Osteocyte (in vitro differentiated cells): ENCODE measurements at regions not wholly inside any gene's neighbourhood (a gene's known extent, or its start where the extent isn't known, plus 50 kb on each side); places are given as distances from the start of the nearest gene placed in this dataset.

ENCODE experiments used
- DNase-seq: peaks from one replicate; pipeline ENCODE4 v3.0.0; 2021; ENCODE audit warnings: mixed read lengths; ENCODE audit not compliant: unreplicated experiment; ENCODE audit errors: extremely low spot score
- H3K27ac Mint-ChIP-seq: one replicate; pipeline ENCODE4 v1.8.0; 2021; ENCODE audit warnings: mild to moderate bottlenecking, mixed read lengths; ENCODE audit not compliant: unreplicated experiment
- H3K27me3 Mint-ChIP-seq: one replicate; pipeline ENCODE4 v1.8.0; 2021; ENCODE audit warnings: mixed read lengths; ENCODE audit not compliant: unreplicated experiment
- H3K36me3 Mint-ChIP-seq: one replicate; pipeline ENCODE4 v1.8.0; 2021; ENCODE audit warnings: mixed read lengths; ENCODE audit not compliant: unreplicated experiment
- H3K4me1 Mint-ChIP-seq: one replicate; pipeline ENCODE4 v1.8.0; 2021; ENCODE audit warnings: mixed read lengths; ENCODE audit not compliant: unreplicated experiment
- H3K4me3 Mint-ChIP-seq: one replicate; pipeline ENCODE4 v1.8.0; 2021; ENCODE audit warnings: mild to moderate bottlenecking, moderate library complexity, mixed read lengths; ENCODE audit not compliant: unreplicated experiment
- H3K9me3 Mint-ChIP-seq: one replicate; pipeline ENCODE4 v1.8.0; 2021; ENCODE audit warnings: mixed read lengths; ENCODE audit not compliant: unreplicated experiment
- CTCF ChIP-seq: fragments of 200-600 bp; sonication (generic); IDR thresholded peaks from 2 replicates; pipeline ENCODE4 v1.5.0; 2021; ENCODE audit warnings: antibody characterized with exemption, mild to moderate bottlenecking, moderate library complexity

- Mint-ChIP-seq H3K27ac (no peak overlapping the region), H3K27me3 (no peaks in the 10 kb centered on the region), H3K36me3 (no peaks in the 10 kb centered on the region), H3K4me1 (no peaks in the 10 kb centered on the region), H3K9me3 (peaks cover 3% of the 10 kb centered on the region), H3K4me3 (no peak overlapping the region)
- TF ChIP-seq CTCF, result no peak
- no peak for DNase-seq
Measured at GRCh38 chr14:42555365-42555764, 948.7 kb downstream of the LRFN5 start.

- no peak for DNase-seq
- no peaks in the 10 kb centered on the region for H3K4me1 Mint-ChIP-seq
- TF ChIP-seq CTCF, result no peak
- peaks cover 4% of the 10 kb centered on the region for H3K9me3 Mint-ChIP-seq
- H3K27ac Mint-ChIP-seq, result no peak overlapping the region
- no peak overlapping the region for H3K4me3 Mint-ChIP-seq
- no peaks in the 10 kb centered on the region for H3K27me3 Mint-ChIP-seq
- no peaks in the 10 kb centered on the region for H3K36me3 Mint-ChIP-seq
Measured at GRCh38 chr14:42554091-42554490, 947.4 kb downstream of the LRFN5 start.

- H3K27me3 Mint-ChIP-seq, result peaks cover 3% of the 10 kb centered on the region
- TF ChIP-seq CTCF, result no peak
- no peaks in the 10 kb centered on the region for H3K4me1 Mint-ChIP-seq
- peaks cover 6% of the 10 kb centered on the region for H3K9me3 Mint-ChIP-seq
- no peak overlapping the region for H3K27ac Mint-ChIP-seq
- no peak for DNase-seq
- H3K4me3 Mint-ChIP-seq, result no peak overlapping the region
- H3K36me3 Mint-ChIP-seq, result no peaks in the 10 kb centered on the region
Measured at GRCh38 chr14:42550310-42550709, 943.6 kb downstream of the LRFN5 start.

- Mint-ChIP-seq H3K27ac (no peak overlapping the region), H3K4me1 (no peaks in the 10 kb centered on the region), H3K4me3 (no peak overlapping the region), H3K27me3 (peaks cover 3% of the 10 kb centered on the region), H3K36me3 (no peaks in the 10 kb centered on the region), H3K9me3 (peaks cover 6% of the 10 kb centered on the region)
- no peak for TF ChIP-seq CTCF
- DNase-seq, result no peak
Measured at GRCh38 chr14:42548349-42548748, 941.7 kb downstream of the LRFN5 start.

- Mint-ChIP-seq H3K9me3 (peaks cover 6% of the 10 kb centered on the region), H3K27ac (no peak overlapping the region), H3K4me1 (no peaks in the 10 kb centered on the region), H3K4me3 (no peak overlapping the region), H3K36me3 (no peaks in the 10 kb centered on the region), H3K27me3 (peaks cover 3% of the 10 kb centered on the region)
- DNase-seq, result no peak
- no peak for TF ChIP-seq CTCF
Measured at GRCh38 chr14:42545636-42546035, 939.0 kb downstream of the LRFN5 start.
